Neural progenitor cell (in vitro differentiated cells): ENCODE measurements at regions not wholly inside any gene's neighbourhood (a gene's known extent, or its start where the extent isn't known, plus 50 kb on each side); places are given as distances from the start of the nearest gene placed in this dataset.
A peak's percentile ranks its signal among the peaks of the same experiment; 100 is the strongest.

Experiments used
- DNase-seq: peaks from one replicate; pipeline ENCODE4 v3.0.0-alpha.2; 2016; ENCODE audit warnings: low spot score
- H2AFZ ChIP-seq: fragments of 200-600 bp; sonication (generic); replicated peaks from 2 replicates; pipeline ENCODE4 v1.6.1; 2016; ENCODE audit warnings: antibody characterized with exemption
- H3F3A ChIP-seq: fragments of 200-600 bp; sonication (generic); 2 replicates; pipeline ENCODE4 v1.6.1; 2016; ENCODE audit warnings: antibody characterized with exemption, low read depth
- H3K27ac ChIP-seq: fragments of 200-600 bp; sonication (generic); 2 replicates; pipeline ENCODE4 v1.5.1; 2016; ENCODE audit warnings: mild to moderate bottlenecking
- H3K27me3 ChIP-seq: fragments of 200-600 bp; sonication (generic); 2 replicates; pipeline ENCODE4 v1.6.1; 2016; ENCODE audit warnings: mild to moderate bottlenecking, moderate library complexity
- H3K36me3 ChIP-seq: fragments of 200-600 bp; sonication (generic); 2 replicates; pipeline ENCODE4 v1.5.1; 2016
- H3K4me1 ChIP-seq: fragments of 200-600 bp; sonication (generic); 2 replicates; pipeline ENCODE4 v1.6.1; 2016; ENCODE audit warnings: mixed run types
- H3K4me2 ChIP-seq: fragments of 200-600 bp; sonication (generic); 2 replicates; pipeline ENCODE4 v1.6.1; 2016
- H3K4me3 ChIP-seq: fragments of 200-600 bp; sonication (generic); 2 replicates; pipeline ENCODE4 v1.5.1; 2016
- H3K79me2 ChIP-seq: fragments of 200-600 bp; sonication (generic); 2 replicates; pipeline ENCODE4 v1.6.1; 2016; ENCODE audit warnings: low read depth
- H3K9ac ChIP-seq: fragments of 200-600 bp; sonication (generic); 2 replicates; pipeline ENCODE4 v1.6.1; 2016
- H3K9me3 ChIP-seq: fragments of 200-600 bp; sonication (generic); 2 replicates; pipeline ENCODE4 v1.5.1; 2016; ENCODE audit warnings: low read depth
- H4K20me1 ChIP-seq: fragments of 200-600 bp; sonication (generic); 2 replicates; pipeline ENCODE4 v1.6.1; 2016; ENCODE audit warnings: low read depth
- H3K27ac Mint-ChIP-seq: 3 replicates; pipeline ENCODE4 v1.8.0; 2021; ENCODE audit warnings: mixed read lengths
- H3K27me3 Mint-ChIP-seq: 2 replicates; pipeline ENCODE4 v1.8.0; 2022; ENCODE audit warnings: low read depth, mild to moderate bottlenecking, inconsistent platforms, moderate library complexity, mixed read lengths; ENCODE audit not compliant: insufficient read depth
- H3K36me3 Mint-ChIP-seq: 3 replicates; pipeline ENCODE4 v1.8.0; 2021; ENCODE audit warnings: mixed read lengths
- H3K4me1 Mint-ChIP-seq: 3 replicates; pipeline ENCODE4 v1.8.0; 2021; ENCODE audit warnings: mixed read lengths
- H3K4me3 Mint-ChIP-seq: 3 replicates; pipeline ENCODE4 v1.8.0; 2021; ENCODE audit warnings: mild to moderate bottlenecking, moderate library complexity, mixed read lengths
- H3K9me3 Mint-ChIP-seq: 3 replicates; pipeline ENCODE4 v1.8.0; 2020; ENCODE audit warnings: mixed read lengths
- EZH2 ChIP-seq: fragments of 200-600 bp; sonication (generic); IDR thresholded peaks from 2 replicates; pipeline ENCODE4 v1.6.1; 2017; ENCODE audit warnings: antibody characterized with exemption, mild to moderate bottlenecking, moderate library complexity
- EZH2phosphoT487 ChIP-seq: fragments of 200-600 bp; sonication (generic); IDR thresholded peaks from 2 replicates; pipeline ENCODE4 v1.6.1; 2017; ENCODE audit warnings: antibody characterized with exemption
- TF ChIP-seq, protein P1 (sequence below): fragments of 200-600 bp; sonication (generic); IDR thresholded peaks from 2 replicates; pipeline ENCODE4 v1.5.1; 2017; ENCODE audit warnings: antibody characterized with exemption, mild to moderate bottlenecking

GRCh38 chrX:5431823-5432222, 796.8 kb downstream of the NLGN4X start:
- H3K4me3 Mint-ChIP-seq = no peak overlapping the region
- H3K4me1 ChIP-seq = peaks cover 4% of the 10 kb centered on the region
- H3K9ac ChIP-seq = no peak overlapping the region
- TF ChIP-seq EZH2phosphoT487 = no peak
- TF ChIP-seq, protein P1, sequence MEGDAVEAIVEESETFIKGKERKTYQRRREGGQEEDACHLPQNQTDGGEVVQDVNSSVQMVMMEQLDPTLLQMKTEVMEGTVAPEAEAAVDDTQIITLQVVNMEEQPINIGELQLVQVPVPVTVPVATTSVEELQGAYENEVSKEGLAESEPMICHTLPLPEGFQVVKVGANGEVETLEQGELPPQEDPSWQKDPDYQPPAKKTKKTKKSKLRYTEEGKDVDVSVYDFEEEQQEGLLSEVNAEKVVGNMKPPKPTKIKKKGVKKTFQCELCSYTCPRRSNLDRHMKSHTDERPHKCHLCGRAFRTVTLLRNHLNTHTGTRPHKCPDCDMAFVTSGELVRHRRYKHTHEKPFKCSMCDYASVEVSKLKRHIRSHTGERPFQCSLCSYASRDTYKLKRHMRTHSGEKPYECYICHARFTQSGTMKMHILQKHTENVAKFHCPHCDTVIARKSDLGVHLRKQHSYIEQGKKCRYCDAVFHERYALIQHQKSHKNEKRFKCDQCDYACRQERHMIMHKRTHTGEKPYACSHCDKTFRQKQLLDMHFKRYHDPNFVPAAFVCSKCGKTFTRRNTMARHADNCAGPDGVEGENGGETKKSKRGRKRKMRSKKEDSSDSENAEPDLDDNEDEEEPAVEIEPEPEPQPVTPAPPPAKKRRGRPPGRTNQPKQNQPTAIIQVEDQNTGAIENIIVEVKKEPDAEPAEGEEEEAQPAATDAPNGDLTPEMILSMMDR = no peak
- no peak for TF ChIP-seq EZH2
- peaks cover 4% of the 10 kb centered on the region for H3K9me3 ChIP-seq
- H3K27ac Mint-ChIP-seq = peak overlapping the region; percentile 51
- no peaks in the 10 kb centered on the region for H3K27me3 ChIP-seq
- no peak overlapping the region for H3K4me2 ChIP-seq
- H3K9me3 Mint-ChIP-seq = peaks cover 12% of the 10 kb centered on the region
- H3K27me3 Mint-ChIP-seq = no peaks in the 10 kb centered on the region
- no peak overlapping the region for H3K4me3 ChIP-seq
- no peaks in the 10 kb centered on the region for H3K36me3 ChIP-seq
- H2AFZ ChIP-seq = no peak overlapping the region
- H3K36me3 Mint-ChIP-seq = no peaks in the 10 kb centered on the region
- DNase-seq = peak; percentile 5
- H3K79me2 ChIP-seq = no peaks in the 10 kb centered on the region
- H3K4me1 Mint-ChIP-seq = peaks cover 18% of the 10 kb centered on the region
- H3F3A ChIP-seq = no peaks in the 10 kb centered on the region
- no peaks in the 10 kb centered on the region for H4K20me1 ChIP-seq
- H3K27ac ChIP-seq = no peak overlapping the region

DNA sequence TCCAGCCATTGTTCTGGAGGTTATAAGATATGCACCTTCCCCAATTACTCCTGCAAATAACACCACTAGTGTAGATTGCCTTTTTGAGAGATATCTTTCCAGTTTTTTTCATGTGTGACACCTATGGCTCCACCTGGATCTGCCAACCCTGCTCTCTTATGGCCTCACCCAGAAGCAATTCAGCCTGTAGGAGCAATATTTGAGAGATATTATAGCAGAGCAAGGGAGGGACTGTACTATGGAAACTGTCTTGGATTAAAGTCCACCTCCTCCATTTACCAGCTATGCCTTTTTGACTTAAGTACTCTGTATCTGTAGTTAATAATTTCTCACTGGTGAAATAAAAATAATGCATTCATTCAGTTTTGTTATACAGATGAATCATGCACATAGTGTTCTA, 803.5 kb downstream of the NLGN4X start:
- H3K27ac Mint-ChIP-seq = no peak overlapping the region
- Histone ChIP-seq H3K9ac (no peak overlapping the region), H3K36me3 (no peaks in the 10 kb centered on the region), H3K9me3 (peaks cover 4% of the 10 kb centered on the region), H3K27ac (no peak overlapping the region), H3K79me2 (no peaks in the 10 kb centered on the region), H3K27me3 (no peaks in the 10 kb centered on the region), H3K4me2 (no peak overlapping the region), H3K4me1 (no peaks in the 10 kb centered on the region), H2AFZ (no peak overlapping the region), H3F3A (no peaks in the 10 kb centered on the region), H4K20me1 (no peaks in the 10 kb centered on the region), H3K4me3 (no peak overlapping the region)
- peaks cover 2% of the 10 kb centered on the region for H3K27me3 Mint-ChIP-seq
- H3K4me3 Mint-ChIP-seq = no peak overlapping the region
- H3K4me1 Mint-ChIP-seq = no peaks in the 10 kb centered on the region
- no peak for DNase-seq
- no peak for TF ChIP-seq EZH2
- TF ChIP-seq, protein P1 = no peak
- TF ChIP-seq EZH2phosphoT487 = no peak
- H3K36me3 Mint-ChIP-seq = peaks cover 2% of the 10 kb centered on the region
- peaks cover 10% of the 10 kb centered on the region for H3K9me3 Mint-ChIP-seq

- TF ChIP-seq, protein P1 = no peak
- TF ChIP-seq EZH2 = no peak
- no peak for TF ChIP-seq EZH2phosphoT487
- Histone ChIP-seq H3F3A (no peaks in the 10 kb centered on the region), H3K4me2 (no peak overlapping the region), H4K20me1 (no peaks in the 10 kb centered on the region), H3K27ac (no peak overlapping the region), H3K79me2 (no peaks in the 10 kb centered on the region), H2AFZ (no peak overlapping the region), H3K4me1 (no peaks in the 10 kb centered on the region), H3K27me3 (no peaks in the 10 kb centered on the region), H3K4me3 (no peak overlapping the region), H3K9me3 (no peaks in the 10 kb centered on the region), H3K36me3 (no peaks in the 10 kb centered on the region), H3K9ac (no peak overlapping the region)
- peaks cover 10% of the 10 kb centered on the region for H3K4me1 Mint-ChIP-seq
- peaks cover 2% of the 10 kb centered on the region for H3K9me3 Mint-ChIP-seq
- DNase-seq = no peak
- H3K27me3 Mint-ChIP-seq = peaks cover 2% of the 10 kb centered on the region
- H3K27ac Mint-ChIP-seq = no peak overlapping the region
- peaks cover 2% of the 10 kb centered on the region for H3K36me3 Mint-ChIP-seq
- no peak overlapping the region for H3K4me3 Mint-ChIP-seq
These were observed 811.3 kb downstream of the NLGN4X start for GRCh38 chrX:5417381-5417780.
